ENCODE measurements at regions not wholly inside any gene's neighbourhood (a gene's known extent, or its start where the extent isn't known, plus 50 kb on each side); places are given as distances from the start of the nearest gene placed in this dataset.

DNA sequence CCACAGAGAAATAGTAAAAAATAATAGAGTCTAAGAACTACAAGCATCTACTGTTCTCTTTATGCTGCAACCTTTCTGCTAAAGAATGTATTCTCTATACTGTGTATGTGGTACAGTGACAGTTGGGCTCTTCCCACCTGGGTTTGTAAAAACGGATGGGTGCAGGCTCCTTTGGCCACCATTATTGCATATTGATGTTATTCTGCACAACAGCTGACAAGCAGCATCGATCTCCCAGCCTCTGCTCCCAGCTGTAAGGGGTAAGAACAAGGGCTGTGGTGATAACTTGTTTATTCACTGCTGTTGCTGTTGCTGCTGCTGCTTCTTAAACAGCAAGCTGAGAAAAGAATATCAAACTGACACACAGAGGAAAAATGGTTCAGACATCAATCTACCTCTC lies 56.1 kb downstream of the KCNRG start:
- Histone ChIP-seq H3K27ac (replicated peaks in 1 of 4) (peak overlapping the region in 3 of 4 donors; percentile 0 to 48 (median 7)), H3K27me3 (no peaks in the 10 kb centered on the region), H3K4me1 (peaks cover 3 to 63% (median 49%) of the 10 kb centered on the region in 4 donors), H3K4me3 (peak overlapping the region in 2 of 4 donors; percentile 3 to 13), H3K36me3 (peaks cover 0 to 16% (median 9%) of the 10 kb centered on the region in 4 donors), H3K9me3 (no peaks in the 10 kb centered on the region)
- TF ChIP-seq, protein P1, sequence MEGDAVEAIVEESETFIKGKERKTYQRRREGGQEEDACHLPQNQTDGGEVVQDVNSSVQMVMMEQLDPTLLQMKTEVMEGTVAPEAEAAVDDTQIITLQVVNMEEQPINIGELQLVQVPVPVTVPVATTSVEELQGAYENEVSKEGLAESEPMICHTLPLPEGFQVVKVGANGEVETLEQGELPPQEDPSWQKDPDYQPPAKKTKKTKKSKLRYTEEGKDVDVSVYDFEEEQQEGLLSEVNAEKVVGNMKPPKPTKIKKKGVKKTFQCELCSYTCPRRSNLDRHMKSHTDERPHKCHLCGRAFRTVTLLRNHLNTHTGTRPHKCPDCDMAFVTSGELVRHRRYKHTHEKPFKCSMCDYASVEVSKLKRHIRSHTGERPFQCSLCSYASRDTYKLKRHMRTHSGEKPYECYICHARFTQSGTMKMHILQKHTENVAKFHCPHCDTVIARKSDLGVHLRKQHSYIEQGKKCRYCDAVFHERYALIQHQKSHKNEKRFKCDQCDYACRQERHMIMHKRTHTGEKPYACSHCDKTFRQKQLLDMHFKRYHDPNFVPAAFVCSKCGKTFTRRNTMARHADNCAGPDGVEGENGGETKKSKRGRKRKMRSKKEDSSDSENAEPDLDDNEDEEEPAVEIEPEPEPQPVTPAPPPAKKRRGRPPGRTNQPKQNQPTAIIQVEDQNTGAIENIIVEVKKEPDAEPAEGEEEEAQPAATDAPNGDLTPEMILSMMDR (IDR thresholded peaks at IDR 0.05) = no peak
- TF ChIP-seq POLR2AphosphoS5 (IDR thresholded peaks at IDR 0.05) (no peak), POLR2A (IDR thresholded peaks at IDR 0.05; ENCODE audit: low read depth) (no peak), EP300 (IDR thresholded peaks at IDR 0.05) (no peak)
- 49% methylated on average over 2 of the region's 2 CpGs for WGBS
- DNase-seq (ENCODE audit: extremely low spot score) = no peak
- intact Hi-C loops (cut with DNase I) = no loop called here

DNA sequence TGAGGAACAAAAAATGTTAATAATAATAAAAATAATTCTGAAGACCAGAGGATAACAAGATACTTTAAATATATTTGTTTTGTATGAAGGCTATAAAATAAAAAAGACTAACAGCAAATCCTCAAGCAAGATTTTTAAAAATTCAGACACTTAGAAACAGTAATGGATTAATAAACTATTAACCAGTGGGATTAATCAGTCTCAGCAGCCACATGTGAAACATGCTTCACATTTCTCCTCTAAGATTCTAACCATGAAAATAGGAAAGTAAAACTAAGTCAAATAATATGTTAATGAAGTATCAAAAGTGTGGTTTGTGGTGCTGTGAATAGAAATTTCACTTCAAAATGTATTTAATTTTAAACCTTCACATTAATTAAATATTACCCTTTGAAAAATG lies 57.4 kb downstream of the KCNRG start:
- Histone ChIP-seq H3K4me3 (no peak overlapping the region), H3K27ac (replicated peaks in 1 of 4) (peak overlapping the region in 1 of 4 donors; percentile 30), H3K4me1 (peaks cover 3 to 75% (median 59%) of the 10 kb centered on the region in 4 donors), H3K9me3 (no peaks in the 10 kb centered on the region), H3K36me3 (peaks cover 0 to 4% (median 2%) of the 10 kb centered on the region in 4 donors), H3K27me3 (no peaks in the 10 kb centered on the region)
- no peak for TF ChIP-seq POLR2A (IDR thresholded peaks at IDR 0.05; ENCODE audit: low read depth)
- TF ChIP-seq EP300 (IDR thresholded peaks at IDR 0.05) = no peak
- TF ChIP-seq POLR2AphosphoS5 (IDR thresholded peaks at IDR 0.05) = no peak
- TF ChIP-seq, protein P1 (IDR thresholded peaks at IDR 0.05) = no peak
- no peak for DNase-seq (ENCODE audit: extremely low spot score)
- intact Hi-C loops (cut with DNase I) = no loop called here

DNA sequence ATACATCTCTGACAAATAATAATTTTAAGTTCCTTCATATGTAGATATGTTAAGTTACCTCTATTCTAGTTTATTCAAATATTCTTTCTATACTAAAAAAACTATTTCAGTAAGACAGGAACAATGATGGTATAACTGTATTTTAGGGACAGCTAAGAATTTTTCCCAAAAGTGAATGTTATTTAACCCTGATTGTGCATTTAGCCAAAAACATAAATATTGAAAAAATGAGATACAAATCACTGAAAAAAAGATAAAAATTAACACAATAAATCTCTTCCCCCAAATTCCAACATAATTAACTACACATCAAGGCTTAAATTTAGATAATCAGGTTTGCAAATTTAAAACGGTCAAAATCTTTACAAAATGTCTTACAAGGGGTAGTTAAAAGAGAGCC lies 58.1 kb downstream of the KCNRG start:
- Histone ChIP-seq H3K4me1 (peaks cover 3 to 78% (median 62%) of the 10 kb centered on the region in 4 donors), H3K4me3 (no peak overlapping the region), H3K27me3 (no peaks in the 10 kb centered on the region), H3K9me3 (no peaks in the 10 kb centered on the region), H3K36me3 (no peaks in the 10 kb centered on the region), H3K27ac (replicated peaks in 1 of 4) (no peak overlapping the region)
- no peak for DNase-seq (ENCODE audit: extremely low spot score)
- WGBS = 66% methylated on average over 1 of the region's 1 CpG
- TF ChIP-seq EP300 (IDR thresholded peaks at IDR 0.05) = no peak
- TF ChIP-seq POLR2A (IDR thresholded peaks at IDR 0.05; ENCODE audit: low read depth) = no peak
- TF ChIP-seq POLR2AphosphoS5 (IDR thresholded peaks at IDR 0.05) = no peak
- TF ChIP-seq, protein P1 (IDR thresholded peaks at IDR 0.05) = no peak
- intact Hi-C loops (cut with DNase I) = no loop called here

DNA sequence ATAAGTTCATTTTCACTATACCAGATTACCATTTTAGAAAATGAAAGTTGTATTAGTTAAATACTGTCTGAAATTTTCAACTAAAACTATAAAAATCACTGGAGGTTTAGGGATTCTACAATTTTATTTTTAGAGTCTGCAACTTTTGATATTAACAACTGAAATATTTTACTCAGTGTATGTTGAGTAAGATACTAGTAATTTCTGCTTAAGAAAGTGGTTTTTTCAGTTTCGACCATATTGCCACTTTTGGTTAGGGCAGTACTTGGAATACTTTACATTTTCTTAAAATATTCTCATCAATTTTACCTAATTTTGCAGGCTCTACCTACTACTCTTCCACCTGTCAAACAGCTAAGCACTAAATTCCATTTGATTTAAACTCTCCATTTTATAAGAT lies 59.6 kb downstream of the KCNRG start:
- H3K27ac ChIP-seq (replicated peaks in 1 of 4) = peak overlapping the region in 2 of 4 donors; percentile 86 to 99
- DNase-seq (ENCODE audit: extremely low spot score) = no peak
- 91% methylated on average over 1 of the region's 1 CpG for WGBS

More for the DNA sequence above, 59.6 kb downstream of the KCNRG start:
- no peak for TF ChIP-seq POLR2A (IDR thresholded peaks at IDR 0.05; ENCODE audit: low read depth)
- TF ChIP-seq, protein P1 (IDR thresholded peaks at IDR 0.05) = no peak
- no peak for TF ChIP-seq POLR2AphosphoS5 (IDR thresholded peaks at IDR 0.05)
- TF ChIP-seq EP300 (IDR thresholded peaks at IDR 0.05) = no peak
- Histone ChIP-seq H3K9me3 (no peaks in the 10 kb centered on the region), H3K27me3 (no peaks in the 10 kb centered on the region), H3K36me3 (no peaks in the 10 kb centered on the region), H3K4me1 (peaks cover 3 to 74% (median 58%) of the 10 kb centered on the region in 4 donors), H3K4me3 (no peak overlapping the region)
- intact Hi-C loops (cut with DNase I) = no loop called here

All from esophagus muscularis mucosa (tissue), 4 donors.